ENCODE measurements at regions not wholly inside any gene's neighbourhood (a gene's known extent, or its start where the extent isn't known, plus 50 kb on each side); places are given as distances from the start of the nearest gene placed in this dataset.

DNA sequence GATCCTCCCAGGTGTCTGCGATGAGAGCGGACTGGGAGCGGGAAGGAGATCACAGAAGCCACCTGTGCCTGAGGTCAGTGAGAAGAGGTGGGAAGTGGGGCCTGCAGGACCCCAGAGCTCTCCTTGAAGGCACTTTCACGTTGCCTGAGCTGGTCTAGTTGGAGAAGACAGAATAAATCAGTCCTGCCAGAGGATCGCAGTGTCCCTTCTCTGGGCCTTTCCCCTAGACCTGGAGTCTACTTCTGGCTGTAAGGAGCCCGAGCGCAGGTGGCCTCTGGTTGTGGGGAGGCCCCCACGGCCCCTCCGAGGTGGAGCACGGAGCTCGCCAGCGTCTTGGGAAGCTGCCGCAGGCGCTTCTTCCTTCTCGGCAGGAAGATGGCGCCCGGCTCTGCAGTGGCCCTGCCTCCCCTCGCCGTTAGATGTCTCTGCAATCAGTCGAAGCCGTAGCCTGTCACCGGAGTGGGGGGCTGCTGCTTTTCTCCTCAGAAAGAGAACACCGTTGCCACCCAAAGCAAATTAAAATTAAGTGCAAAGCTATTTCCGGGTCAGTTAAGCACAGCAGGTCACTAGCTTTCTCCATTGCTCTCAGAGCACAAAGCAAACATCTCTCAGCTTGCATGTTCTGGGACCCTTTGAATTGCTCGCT is 212.0 kb upstream of the MYT1L start:
- FAIRE-seq (no peak), DNase-seq (ENCODE audit: insufficient read length, low spot score) (no peak)

DNA sequence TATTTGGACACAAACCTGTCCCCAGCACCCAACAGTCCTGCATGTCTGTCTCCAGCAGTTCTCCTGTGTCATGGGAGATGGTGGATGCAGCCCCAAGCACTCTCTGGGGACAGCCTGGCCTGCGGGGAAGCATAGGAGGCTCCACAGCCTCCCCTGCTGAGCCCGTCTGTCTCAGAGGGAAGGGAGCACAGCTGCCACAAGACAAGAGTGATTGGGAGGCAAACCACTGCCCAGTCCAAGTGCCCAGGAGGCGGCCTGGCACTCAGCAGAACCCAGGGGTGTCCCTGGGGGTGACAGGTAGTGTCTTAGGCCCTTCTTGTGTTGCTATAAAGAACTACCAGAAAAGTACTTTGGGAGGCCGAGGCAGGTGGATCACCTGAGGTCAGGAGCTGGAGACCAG is 211.2 kb upstream of the MYT1L start:
- FAIRE-seq (no peak), DNase-seq (ENCODE audit: insufficient read length, low spot score) (no peak)

DNA sequence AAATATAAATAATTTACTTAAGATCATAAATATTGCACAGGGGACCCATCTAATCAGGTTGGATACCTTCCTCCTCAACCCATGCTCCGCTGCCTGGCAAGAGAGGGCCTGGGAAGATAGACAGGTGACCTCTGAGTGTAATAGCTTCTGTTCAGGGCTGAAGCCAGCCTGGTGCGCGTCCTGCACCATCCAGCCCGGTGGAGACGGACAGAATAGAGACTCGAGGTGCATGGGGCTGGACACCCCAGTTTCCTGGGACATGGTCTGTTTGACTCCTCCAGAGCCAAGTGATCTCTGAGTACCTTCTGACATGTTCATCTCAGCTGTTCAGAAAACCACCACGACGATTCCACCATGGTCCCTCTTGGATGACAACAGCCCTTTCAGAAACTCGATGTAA is 209.3 kb upstream of the MYT1L start:
- no peak for DNase-seq (ENCODE audit: insufficient read length, low spot score)
- FAIRE-seq, result no peak

DNA sequence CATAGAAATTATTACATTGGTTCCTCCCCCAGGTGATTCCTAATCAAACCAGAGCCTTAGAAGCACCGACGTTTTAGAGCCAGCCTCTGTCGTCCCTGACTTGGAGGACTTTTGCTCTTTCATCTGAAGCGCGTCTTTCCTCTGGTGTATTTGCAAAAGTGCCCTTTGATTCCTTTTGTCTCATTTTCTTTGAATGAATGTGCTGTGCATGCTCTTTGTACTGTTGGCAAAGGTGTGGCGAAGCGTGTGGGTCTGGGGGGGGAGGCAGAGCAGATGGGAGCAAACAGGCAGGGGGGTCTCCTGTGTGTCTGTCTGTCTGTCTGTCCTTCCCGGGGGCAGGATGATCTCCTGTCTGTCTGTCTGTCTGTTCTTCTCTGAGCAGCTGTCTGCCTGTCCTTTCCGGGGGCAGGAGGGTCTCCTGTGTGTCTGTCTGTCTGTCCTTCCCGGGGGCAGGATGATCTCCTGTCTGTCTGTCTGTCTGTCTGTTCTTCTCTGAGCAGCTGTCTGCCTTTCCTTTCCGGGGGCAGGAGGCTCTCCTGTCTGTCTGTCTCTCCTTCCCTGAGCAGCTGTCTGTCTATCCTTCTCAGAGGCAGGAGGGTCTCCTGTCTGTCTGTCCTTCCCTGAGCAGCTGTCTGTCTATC is 205.5 kb upstream of the MYT1L start:
- FAIRE-seq (no peak), DNase-seq (ENCODE audit: insufficient read length, low spot score) (no peak)

DNA sequence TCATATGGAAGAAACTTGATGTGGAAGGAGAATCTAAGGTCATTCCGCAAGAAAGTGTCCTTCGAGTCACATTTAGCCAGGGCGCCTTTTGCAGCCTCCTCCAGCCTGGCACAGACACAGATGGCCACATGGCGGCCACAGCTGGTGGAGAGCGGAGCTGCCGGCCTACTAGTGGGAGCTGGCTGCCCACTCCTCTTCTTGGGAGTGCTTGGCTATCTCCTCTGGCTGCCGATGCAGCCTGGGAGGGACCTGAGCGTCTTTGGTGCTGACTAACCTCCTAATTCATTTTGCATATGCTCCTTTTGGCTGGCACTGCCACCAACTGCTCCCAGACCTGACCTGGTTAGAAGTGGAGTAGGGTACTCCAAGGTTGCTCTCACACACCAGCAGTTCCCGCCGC is 199.3 kb upstream of the MYT1L start:
- DNase-seq (ENCODE audit: insufficient read length, low spot score), result no peak
- no peak for FAIRE-seq

DNA sequence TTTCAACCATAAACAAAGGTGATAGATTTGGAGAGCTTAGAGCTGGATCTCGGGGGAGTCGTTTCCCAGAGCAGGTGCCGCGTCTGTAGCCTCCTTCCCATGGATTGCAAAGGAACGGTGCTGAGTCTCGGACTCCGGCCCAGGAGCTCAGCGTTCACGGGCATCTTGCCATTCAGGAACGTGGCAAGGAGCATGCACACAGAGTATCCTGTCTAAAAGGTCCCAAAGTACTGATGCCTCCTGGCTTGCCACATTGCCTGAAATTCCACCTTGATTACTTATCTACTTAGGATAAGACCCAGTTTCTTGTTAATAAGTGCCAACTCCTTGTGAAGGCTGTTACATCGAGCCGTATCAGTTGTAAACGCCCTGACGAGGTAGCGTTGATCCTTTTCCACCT is 197.8 kb upstream of the MYT1L start:
- no peak for FAIRE-seq
- no peak for DNase-seq (ENCODE audit: insufficient read length, low spot score)

DNA sequence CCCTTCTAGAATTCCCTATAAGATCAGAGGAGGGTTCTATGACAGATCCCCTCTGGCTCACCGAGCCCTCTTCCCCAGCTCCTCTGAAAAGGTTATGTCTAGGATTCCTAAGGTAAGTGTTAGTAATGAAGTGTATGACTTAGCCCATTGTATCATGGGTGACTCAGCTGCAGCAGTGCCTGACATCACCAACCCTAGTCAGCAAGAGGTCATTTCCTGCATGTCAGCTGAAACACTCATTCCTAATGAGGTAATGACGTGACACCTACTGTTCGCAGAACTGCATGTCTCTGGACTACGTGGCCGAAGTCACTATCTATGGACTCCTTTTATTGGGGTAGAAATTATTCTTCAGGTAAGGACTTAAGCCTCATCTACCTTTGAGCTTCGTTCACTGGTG is 196.1 kb upstream of the MYT1L start:
- DNase-seq (ENCODE audit: insufficient read length, low spot score), result no peak
- FAIRE-seq, result no peak

DNA sequence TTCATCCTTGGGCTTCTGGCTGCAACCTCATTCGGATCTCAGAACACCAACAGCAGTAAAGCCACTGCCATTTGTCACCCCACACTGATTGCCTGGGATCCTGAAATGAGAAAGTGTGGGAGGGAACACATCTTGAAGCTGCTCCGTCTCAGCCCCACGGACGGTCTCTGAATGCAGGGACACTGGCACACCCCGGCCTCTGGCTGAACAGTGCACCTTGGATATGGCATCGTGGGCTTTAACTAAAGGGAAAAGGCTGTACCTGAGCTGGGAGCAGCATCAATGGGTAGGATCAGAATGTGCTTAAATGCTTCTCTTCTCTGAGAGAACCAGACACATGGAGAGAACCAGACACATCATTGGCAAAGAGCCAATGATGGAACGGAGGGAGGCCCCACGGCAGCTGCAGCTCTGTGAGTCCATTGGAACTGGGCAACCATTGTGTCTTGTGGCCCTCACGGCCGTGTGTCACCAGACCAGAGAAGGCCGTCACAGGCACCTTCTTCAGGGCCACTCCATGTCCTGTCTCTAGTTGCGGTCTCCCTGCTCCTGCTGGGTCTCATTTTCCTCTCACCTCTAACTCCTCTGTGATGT is 193.4 kb upstream of the MYT1L start:
- DNase-seq (ENCODE audit: insufficient read length, low spot score) (no peak), FAIRE-seq (no peak)

DNA sequence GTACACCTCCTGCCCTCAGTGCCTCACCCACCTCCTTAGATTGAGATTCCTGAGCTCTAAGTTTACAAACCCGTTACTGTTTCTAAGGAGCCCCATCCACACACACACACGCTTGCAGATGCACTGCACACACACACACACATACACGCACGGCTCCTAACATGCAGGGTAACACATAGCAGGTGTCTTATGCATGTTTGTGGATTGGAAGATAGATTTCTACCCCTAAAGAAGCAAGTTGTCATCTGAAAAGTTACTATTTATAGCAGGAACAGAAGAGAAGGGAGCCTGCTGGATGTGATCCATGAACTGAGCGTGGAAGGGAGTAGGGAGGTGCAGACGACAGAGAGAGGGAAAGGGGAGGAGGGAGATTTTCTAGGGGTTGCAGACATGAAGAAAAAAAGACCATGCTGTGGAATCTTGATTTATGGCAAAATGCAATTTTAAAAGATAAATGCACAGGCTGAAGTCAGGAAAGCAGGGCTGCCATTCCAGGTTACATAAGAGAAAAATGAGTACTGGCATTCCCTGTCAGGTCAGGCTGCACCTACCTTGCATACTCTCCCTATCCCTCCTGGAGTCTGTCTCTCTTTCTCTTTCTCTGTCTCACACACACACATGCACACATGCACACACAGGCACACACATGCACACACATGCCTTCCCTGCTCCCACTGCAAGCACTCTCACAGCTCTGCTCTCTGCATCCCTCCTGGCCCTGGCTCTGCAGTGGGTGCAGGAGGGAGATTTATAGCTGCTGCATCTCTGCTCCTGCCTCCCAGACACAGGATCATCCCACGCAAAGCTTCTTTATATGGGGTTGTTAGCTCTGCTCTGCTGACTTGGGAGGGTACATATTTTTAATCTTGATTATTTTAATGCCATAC is 192.6 kb upstream of the MYT1L start:
- DNase-seq (ENCODE audit: insufficient read length, low spot score) (no peak), FAIRE-seq (no peak)

DNA sequence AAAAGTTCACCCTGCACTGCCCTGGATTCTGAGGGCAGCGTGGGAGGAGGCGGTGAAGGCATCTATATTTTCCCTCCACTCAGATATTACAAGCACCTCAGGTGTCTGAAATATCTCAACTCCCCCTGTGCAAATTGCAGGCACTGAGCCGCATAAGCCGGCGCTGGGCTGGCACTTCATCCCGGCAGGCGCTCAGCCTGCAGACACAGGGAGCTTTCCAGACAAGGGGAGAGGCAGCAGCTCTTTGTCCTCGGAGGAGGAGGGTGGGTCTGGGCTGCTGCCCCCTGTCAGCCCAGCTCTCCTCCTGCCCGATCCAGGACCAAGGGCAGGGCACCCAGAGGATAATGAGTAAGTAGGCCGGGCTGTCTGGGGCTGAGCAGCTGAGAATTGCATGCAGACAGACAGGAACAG is 189.3 kb upstream of the MYT1L start:
- FAIRE-seq, result no peak
- no peak for DNase-seq (ENCODE audit: insufficient read length, low spot score)

DNA sequence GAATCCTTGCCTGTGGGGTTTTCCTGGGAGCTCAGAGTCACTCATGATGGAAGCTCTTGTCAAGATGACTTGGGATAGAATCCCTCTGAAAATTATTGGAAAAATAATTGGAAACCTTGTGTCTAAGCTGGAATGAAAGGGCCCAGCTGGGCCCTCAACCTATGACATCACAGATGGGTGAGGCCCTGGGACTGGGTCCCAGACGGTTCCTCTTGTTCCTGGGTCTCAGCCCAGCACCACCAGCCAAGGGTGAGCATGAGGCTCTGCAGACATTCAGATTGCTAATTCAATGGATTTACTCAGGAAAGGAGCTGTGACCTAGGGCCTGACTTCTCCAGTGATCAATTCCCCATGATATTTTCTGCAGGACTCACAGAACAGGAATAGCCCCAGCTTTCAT is 188.3 kb upstream of the MYT1L start:
- DNase-seq (ENCODE audit: insufficient read length, low spot score) (no peak), FAIRE-seq (no peak)

DNA sequence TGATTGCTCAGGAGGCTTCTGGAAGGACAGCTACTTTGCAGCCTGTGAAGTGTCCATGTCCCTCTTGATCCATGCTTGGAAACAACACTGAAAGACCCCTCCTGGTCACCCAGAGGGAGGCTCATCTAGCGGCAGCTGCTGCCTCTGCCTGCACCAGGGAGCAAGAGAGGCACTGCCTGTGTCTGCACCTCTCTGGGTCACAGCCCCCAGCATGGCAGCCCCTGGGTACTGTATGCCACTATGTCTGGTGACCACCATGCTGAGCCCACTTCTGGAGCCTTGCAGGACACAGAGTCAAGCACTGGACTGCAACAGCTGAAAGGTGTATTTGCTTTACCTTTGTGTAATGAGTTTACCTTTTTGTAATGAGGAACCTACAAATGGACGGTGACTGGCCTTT is 186.3 kb upstream of the MYT1L start:
- FAIRE-seq (no peak), DNase-seq (ENCODE audit: insufficient read length, low spot score) (no peak)

DNA sequence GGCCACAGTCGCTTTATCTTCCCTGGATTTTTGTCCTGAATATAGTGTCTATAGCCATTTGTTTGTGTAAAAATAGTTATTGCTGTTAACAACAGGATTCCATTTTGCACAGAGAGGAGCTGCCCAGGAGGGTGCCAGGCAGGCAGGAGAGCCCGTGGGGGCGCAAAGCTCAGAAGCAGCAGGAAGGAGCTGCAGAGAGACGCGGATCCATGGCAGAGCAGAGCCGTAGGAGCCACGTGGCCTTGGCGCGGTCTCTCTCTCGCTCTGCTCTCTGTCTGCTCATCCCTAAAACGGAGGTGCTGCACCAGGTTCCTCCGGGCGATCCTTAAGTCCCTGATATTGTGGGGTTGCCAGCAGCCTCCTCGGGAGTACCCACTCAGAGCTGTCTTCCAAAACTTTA is 185.3 kb upstream of the MYT1L start:
- FAIRE-seq (no peak), DNase-seq (ENCODE audit: insufficient read length, low spot score) (no peak)

DNA sequence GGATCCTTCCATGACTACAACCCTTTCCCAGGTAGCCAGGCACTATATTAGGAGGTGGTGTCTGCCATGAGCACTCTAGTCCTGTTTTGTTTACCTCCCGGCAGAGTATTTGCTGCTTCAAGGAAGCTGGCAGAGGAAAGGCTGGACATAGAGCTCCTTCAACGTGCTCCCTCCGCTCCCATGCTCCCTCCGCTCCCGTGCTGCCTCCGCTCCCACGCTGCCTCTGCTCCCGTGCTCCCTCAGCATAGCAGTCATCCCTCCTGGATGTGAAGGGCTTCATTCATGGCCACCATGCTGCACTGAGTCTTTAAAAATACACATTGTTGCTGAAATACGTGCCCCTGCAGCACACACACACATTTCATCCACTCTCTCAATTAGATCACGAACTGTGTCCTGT is 181.9 kb upstream of the MYT1L start:
- FAIRE-seq (no peak), DNase-seq (ENCODE audit: insufficient read length, low spot score) (no peak)

DNA sequence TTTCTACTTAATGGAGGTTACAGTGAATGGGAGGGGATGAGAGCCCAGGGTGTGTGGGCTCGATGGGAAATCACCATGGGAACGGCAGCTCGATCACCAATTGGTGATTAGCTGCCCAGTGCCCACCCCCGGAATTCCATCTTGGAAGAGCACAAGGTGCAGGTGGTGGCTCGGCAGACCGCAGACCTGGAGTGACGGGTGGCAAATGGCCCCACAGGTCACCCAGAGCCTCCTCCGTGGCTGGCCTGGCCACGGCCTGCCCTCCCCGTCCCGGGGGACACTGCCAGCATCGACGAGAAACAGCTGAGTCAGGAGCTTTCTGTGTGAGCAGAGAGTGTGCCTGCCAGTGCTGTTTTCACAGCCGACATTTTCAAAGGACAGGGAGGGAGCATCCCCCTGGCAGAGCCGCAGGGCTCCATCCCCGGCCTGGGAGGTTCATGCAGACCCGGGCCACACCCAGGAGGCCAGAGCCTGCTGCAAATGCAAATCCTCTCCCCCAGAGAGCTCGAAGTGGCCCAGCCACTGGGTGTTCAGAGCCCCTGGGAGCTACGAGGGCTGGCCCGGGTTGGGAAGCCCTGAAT is 176.4 kb upstream of the MYT1L start:
- no peak for FAIRE-seq
- DNase-seq (ENCODE audit: insufficient read length, low spot score), result no peak

DNA sequence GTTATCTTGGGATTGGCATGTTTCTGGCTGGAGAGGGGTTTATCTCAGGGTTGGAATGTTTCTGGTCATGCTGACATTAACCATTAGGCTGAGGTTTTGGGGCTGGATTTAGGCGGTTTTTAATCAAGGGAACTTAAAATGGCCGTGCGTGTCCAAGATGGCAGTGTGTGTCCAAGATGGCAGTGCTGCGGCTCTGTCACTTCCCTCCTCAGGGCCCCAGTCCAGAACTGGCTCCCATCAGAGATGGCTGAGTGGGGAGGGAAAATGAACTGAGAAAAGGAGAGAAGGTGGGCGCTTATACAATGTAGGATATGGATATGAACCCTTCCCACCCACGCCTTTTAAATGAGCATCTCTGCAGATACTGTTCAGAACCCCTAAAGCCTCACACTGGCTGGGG is 175.5 kb upstream of the MYT1L start:
- FAIRE-seq (no peak), DNase-seq (ENCODE audit: insufficient read length, low spot score) (no peak)

DNA sequence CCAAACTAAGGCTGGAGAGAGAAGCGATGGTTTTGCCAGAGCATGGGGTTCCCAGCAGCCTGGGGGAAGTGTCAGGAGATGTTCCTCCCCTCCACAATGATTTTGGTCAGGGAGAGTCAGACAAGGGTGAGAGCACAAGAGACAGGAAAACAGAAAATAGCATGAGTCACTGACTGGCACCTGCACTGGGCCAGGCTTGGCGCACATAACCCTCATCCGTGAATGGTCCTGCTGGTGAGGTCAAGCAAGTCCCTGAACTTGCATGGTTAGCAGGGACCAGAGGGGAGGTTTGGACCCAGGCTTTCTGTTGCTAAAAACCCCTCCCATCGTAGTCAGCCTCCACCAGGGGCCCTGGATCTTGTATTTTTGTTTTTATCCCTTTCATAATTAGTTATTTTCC is 174.5 kb upstream of the MYT1L start:
- FAIRE-seq, result no peak
- no peak for DNase-seq (ENCODE audit: insufficient read length, low spot score)

DNA sequence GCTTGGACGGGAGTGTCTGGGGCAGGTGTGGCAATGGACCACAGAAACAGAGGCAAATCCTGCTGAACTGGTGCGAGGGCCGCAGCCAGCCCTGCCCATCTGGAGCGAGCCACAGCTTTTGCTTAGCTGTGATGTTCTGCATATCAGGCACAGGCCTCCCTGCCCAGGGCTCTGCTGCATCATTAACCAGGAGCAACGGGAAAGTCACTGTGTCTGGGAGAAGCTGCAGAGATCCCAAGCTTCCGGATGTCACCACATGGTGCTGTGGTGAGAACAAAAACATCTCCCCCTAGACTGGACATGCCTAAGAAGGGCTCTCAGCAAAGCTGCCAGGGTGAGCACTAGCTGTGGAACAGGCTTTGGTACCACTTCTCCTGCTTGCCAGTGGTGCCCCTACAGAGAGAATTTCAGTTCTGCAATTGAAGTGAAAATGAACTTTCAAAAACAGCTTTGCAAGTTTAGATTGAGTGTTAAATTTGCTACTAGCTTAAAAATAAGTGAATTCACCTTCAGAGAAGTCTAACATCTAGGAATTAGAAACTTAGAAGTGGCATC is 172.9 kb upstream of the MYT1L start:
- no peak for FAIRE-seq
- DNase-seq (ENCODE audit: insufficient read length, low spot score), result no peak

DNA sequence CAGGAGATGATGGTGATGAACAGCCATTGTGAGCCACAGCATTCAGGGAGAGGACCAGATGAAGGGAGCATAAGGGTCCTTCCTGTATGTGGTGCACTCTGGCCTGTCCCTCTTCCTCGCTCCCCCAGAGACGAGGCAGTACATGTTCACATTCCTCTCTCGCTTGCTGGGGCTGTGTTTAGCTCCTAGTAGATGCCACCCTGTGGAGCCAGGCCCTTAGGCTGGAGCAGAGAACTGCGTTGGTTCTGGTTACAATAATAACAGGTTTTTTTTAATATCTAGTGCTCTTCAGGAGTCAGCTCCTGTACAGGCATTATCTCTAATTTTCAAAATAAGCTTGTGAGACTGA is 171.1 kb upstream of the MYT1L start:
- FAIRE-seq (no peak), DNase-seq (ENCODE audit: insufficient read length, low spot score) (no peak)

DNA sequence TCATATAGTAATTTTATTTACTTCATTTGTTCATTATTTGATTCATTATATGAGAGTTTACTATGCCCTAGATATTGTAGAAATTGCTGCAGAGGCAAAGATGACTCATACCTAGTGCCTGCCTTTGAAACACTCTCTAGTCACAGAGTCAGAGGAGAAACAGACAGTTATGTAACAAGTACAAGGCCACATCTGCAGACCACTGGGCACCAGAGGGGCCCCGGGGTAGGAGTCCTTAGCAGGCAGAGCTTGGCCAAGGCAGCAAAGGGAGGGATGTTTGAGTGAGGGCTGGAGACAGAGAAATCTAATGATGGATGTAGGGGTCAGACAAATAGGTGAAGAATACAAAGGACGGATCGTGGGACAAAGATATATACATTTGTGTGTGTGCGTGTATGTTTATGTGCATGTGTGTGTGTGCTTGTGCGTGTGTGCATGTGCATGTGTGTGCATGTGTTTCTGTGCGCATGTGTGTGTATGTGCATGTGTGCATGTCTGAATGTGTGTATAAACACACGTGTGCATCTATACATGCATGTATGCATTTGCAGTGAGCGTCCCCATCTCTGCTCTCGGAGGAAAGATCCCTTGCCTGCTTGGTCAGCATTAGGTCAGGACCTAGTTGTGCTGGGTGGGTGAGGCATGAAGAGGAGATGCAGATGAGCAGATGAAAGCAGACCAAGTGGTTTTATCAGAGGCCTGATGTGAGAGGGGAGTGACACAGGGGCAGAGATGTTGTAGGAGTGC is 170.6 kb upstream of the MYT1L start:
- no peak for DNase-seq (ENCODE audit: insufficient read length, low spot score)
- FAIRE-seq, result no peak

All from GM19239 (cell line).